Activated CD8-positive, alpha-beta memory T cell treated with anti-CD3 and anti-CD28 coated beads for 4 hours (primary cell): ENCODE measurements at regions not wholly inside any gene's neighbourhood (a gene's known extent, or its start where the extent isn't known, plus 50 kb on each side); places are given as distances from the start of the nearest gene placed in this dataset.

ENCODE experiments used
- DNase-seq, 2 donors: peaks; one replicate each; pipeline ENCODE4 v3.0.0-alpha.2; 2020; ENCODE audit warnings: low read depth in 2 of 2

GRCh38 chr2:128437204-128437565 lies 118.5 kb upstream of the HS6ST1 start:
- DNase-seq: no peak

- no peak for DNase-seq
Observed at GRCh38 chr2:128438091-128438490, 119.4 kb upstream of the HS6ST1 start.

- DNase-seq: no peak
Observed at GRCh38 chr2:128438586-128438985, 119.9 kb upstream of the HS6ST1 start.

GRCh38 chr2:128439031-128439790 lies 120.5 kb upstream of the HS6ST1 start:
- no peak for DNase-seq

- DNase-seq: no peak
Observed at GRCh38 chr2:128439791-128440665, 121.4 kb upstream of the HS6ST1 start.

GRCh38 chr2:128440666-128441340 lies 122.1 kb upstream of the HS6ST1 start:
- no peak for DNase-seq

GRCh38 chr2:128441341-128442052 lies 122.8 kb upstream of the HS6ST1 start:
- no peak for DNase-seq

- DNase-seq: no peak
Observed at GRCh38 chr2:128442053-128442751, 123.5 kb upstream of the HS6ST1 start.

- no peak for DNase-seq
Observed at GRCh38 chr2:128442891-128443302, 124.2 kb upstream of the HS6ST1 start.

GRCh38 chr2:128444121-128444771 lies 125.6 kb upstream of the HS6ST1 start:
- no peak for DNase-seq

GRCh38 chr2:128444816-128445522 lies 126.3 kb upstream of the HS6ST1 start:
- no peak for DNase-seq

- DNase-seq: no peak
Observed at GRCh38 chr2:128445523-128445900, 126.8 kb upstream of the HS6ST1 start.

- no peak for DNase-seq
Observed at GRCh38 chr2:128446049-128446873, 127.6 kb upstream of the HS6ST1 start.

GRCh38 chr2:128446874-128447537 lies 128.3 kb upstream of the HS6ST1 start:
- no peak for DNase-seq

GRCh38 chr2:128447538-128447995 lies 128.9 kb upstream of the HS6ST1 start:
- DNase-seq: no peak

GRCh38 chr2:128448331-128449225 lies 129.9 kb upstream of the HS6ST1 start:
- DNase-seq: no peak
